Hepatocyte (in vitro differentiated cells): ENCODE measurements at regions not wholly inside any gene's neighbourhood (a gene's known extent, or its start where the extent isn't known, plus 50 kb on each side); places are given as distances from the start of the nearest gene placed in this dataset.

Experiments used
- DNase-seq: peaks from one replicate; pipeline ENCODE4 v3.0.0-alpha.2; 2016; ENCODE audit warnings: low spot score
- H2AFZ ChIP-seq: fragments of 200-600 bp; sonication (generic); 2 replicates; pipeline ENCODE4 v1.6.0; 2016; ENCODE audit warnings: antibody characterized with exemption, mild to moderate bottlenecking
- H3K27ac ChIP-seq: fragments of 200-600 bp; sonication (generic); 2 replicates; pipeline ENCODE4 v1.5.1; 2016; ENCODE audit warnings: mild to moderate bottlenecking
- H3K27me3 ChIP-seq: fragments of 200-600 bp; sonication (generic); 2 replicates; pipeline ENCODE4 v1.6.1; 2016
- H3K36me3 ChIP-seq: fragments of 200-600 bp; sonication (generic); replicated peaks from 2 replicates; pipeline ENCODE4 v1.5.1; 2016; ENCODE audit warnings: low read depth; ENCODE audit not compliant: insufficient read depth
- H3K4me1 ChIP-seq: fragments of 200-600 bp; sonication (generic); 2 replicates; pipeline ENCODE4 v1.5.1; 2016; ENCODE audit warnings: mild to moderate bottlenecking, moderate library complexity; ENCODE audit not compliant: insufficient read depth
- H3K4me2 ChIP-seq: fragments of 200-600 bp; sonication (generic); 2 replicates; pipeline ENCODE4 v1.6.0; 2016
- H3K4me3 ChIP-seq: fragments of 200-600 bp; sonication (generic); 2 replicates; pipeline ENCODE4 v1.5.1; 2016; ENCODE audit warnings: mild to moderate bottlenecking
- H3K79me2 ChIP-seq: fragments of 200-600 bp; sonication (generic); 2 replicates; pipeline ENCODE4 v1.6.0; 2017; ENCODE audit warnings: mild to moderate bottlenecking
- H3K9me2 ChIP-seq: fragments of 200-600 bp; sonication (generic); replicated peaks from 2 replicates; pipeline ENCODE4 v1.6.0; 2017; ENCODE audit warnings: mild to moderate bottlenecking; ENCODE audit not compliant: insufficient read depth
- H3K9me3 ChIP-seq: fragments of 200-600 bp; sonication (generic); 2 replicates; pipeline ENCODE4 v1.5.1; 2016; ENCODE audit warnings: low read depth, mild to moderate bottlenecking
- H4K20me1 ChIP-seq: fragments of 200-600 bp; sonication (generic); 2 replicates; pipeline ENCODE4 v1.6.0; 2016; ENCODE audit warnings: mild to moderate bottlenecking; ENCODE audit not compliant: insufficient read depth, poor library complexity, severe bottlenecking
- EZH2 ChIP-seq: fragments of 200-600 bp; sonication (generic); IDR thresholded peaks from 2 replicates; pipeline ENCODE4 v1.6.1; 2016; ENCODE audit warnings: antibody characterized with exemption, mild to moderate bottlenecking, borderline replicate concordance
- EZH2phosphoT487 ChIP-seq: fragments of 200-600 bp; sonication (generic); IDR thresholded peaks from one replicate; pipeline ENCODE4 v1.6.1; 2018; ENCODE audit warnings: antibody characterized with exemption, mild to moderate bottlenecking, low read depth, moderate library complexity; ENCODE audit not compliant: unreplicated experiment, severe bottlenecking
- WGBS: methylation state at CpG from one replicate; pipeline ENCODE4 v1.1.6; 2016; ENCODE audit warnings: low lambda C conversion rate; ENCODE audit errors: missing lambda C conversion rate; 5-methylcytosine and 5-hydroxymethylcytosine counted together
- TF ChIP-seq, protein P1 (sequence below): fragments of 200-600 bp; sonication (generic); IDR thresholded peaks from 2 replicates; pipeline ENCODE4 v1.5.1; 2016; ENCODE audit warnings: antibody characterized with exemption, mild to moderate bottlenecking; ENCODE audit not compliant: poor library complexity

GRCh38 chr18:78776706-78777285 is 202.8 kb upstream of the SALL3 start:
- Histone ChIP-seq H3K4me2 (no peak overlapping the region), H3K36me3 (no peaks in the 10 kb centered on the region), H2AFZ (no peak overlapping the region), H3K9me2 (no peaks in the 10 kb centered on the region), H3K79me2 (no peaks in the 10 kb centered on the region), H3K4me1 (no peaks in the 10 kb centered on the region), H3K27ac (no peak overlapping the region), H3K9me3 (no peaks in the 10 kb centered on the region), H3K4me3 (no peak overlapping the region), H3K27me3 (no peaks in the 10 kb centered on the region), H4K20me1 (no peaks in the 10 kb centered on the region)
- DNase-seq = no peak
- TF ChIP-seq EZH2phosphoT487 (no peak), EZH2 (no peak)
- TF ChIP-seq, protein P1, sequence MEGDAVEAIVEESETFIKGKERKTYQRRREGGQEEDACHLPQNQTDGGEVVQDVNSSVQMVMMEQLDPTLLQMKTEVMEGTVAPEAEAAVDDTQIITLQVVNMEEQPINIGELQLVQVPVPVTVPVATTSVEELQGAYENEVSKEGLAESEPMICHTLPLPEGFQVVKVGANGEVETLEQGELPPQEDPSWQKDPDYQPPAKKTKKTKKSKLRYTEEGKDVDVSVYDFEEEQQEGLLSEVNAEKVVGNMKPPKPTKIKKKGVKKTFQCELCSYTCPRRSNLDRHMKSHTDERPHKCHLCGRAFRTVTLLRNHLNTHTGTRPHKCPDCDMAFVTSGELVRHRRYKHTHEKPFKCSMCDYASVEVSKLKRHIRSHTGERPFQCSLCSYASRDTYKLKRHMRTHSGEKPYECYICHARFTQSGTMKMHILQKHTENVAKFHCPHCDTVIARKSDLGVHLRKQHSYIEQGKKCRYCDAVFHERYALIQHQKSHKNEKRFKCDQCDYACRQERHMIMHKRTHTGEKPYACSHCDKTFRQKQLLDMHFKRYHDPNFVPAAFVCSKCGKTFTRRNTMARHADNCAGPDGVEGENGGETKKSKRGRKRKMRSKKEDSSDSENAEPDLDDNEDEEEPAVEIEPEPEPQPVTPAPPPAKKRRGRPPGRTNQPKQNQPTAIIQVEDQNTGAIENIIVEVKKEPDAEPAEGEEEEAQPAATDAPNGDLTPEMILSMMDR = no peak
- WGBS = 87% methylated on average over 17 of the region's 17 CpGs

DNA sequence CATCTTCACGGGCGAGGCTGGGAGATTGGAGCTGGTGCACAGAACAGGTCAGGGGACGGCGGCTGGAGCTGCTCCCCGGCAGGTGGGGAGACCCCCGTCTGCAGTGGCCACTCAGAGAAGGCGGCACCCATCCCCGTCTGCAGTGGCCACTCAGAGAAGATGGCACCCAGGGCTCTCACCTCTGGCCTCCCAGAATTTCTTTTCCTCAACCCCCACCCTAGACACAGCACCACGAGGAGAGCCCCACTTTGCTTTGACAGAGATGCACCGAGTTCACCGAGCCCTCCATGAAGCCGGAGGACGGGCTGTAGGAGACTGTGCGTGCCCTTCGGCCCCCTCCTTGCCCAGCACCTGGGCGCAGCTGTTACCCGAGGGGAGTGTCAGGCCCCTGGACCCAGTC is 201.6 kb upstream of the SALL3 start:
- Histone ChIP-seq H3K36me3 (no peaks in the 10 kb centered on the region), H3K27me3 (no peaks in the 10 kb centered on the region), H3K4me3 (no peak overlapping the region), H3K4me2 (no peak overlapping the region), H3K79me2 (no peaks in the 10 kb centered on the region), H3K9me3 (no peaks in the 10 kb centered on the region), H3K4me1 (no peaks in the 10 kb centered on the region), H3K9me2 (no peaks in the 10 kb centered on the region), H2AFZ (no peak overlapping the region), H4K20me1 (no peaks in the 10 kb centered on the region), H3K27ac (no peak overlapping the region)
- WGBS = 94% methylated on average over 17 of the region's 17 CpGs
- TF ChIP-seq, protein P1 = no peak
- TF ChIP-seq EZH2 = no peak
- TF ChIP-seq EZH2phosphoT487 = no peak
- DNase-seq = no peak

DNA sequence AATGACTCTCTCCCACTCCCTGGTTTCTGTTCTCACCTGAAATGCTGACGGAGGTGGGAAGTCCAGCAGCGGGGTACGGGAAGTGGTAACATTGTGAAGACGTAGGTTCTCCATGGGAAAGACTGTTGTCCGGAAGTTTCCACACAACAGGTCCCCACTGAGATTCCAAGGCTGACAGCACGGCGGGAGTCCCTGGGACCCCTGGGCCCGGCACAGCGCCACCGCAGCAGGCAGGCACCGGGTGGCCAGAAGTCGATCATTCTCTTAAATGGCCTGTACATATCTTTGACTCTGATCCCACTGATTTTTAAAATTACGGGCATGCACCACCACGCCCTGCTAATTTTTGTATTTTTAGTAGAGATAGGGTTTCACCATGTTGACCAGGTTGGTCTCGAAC is 201.0 kb upstream of the SALL3 start:
- no peak overlapping the region for H3K4me2 ChIP-seq
- no peaks in the 10 kb centered on the region for H3K9me2 ChIP-seq
- no peak for DNase-seq
- no peak overlapping the region for H3K27ac ChIP-seq
- TF ChIP-seq EZH2 = no peak
- TF ChIP-seq EZH2phosphoT487 = no peak
- TF ChIP-seq, protein P1 = no peak
- no peaks in the 10 kb centered on the region for H3K27me3 ChIP-seq
- no peaks in the 10 kb centered on the region for H3K79me2 ChIP-seq
- H3K4me3 ChIP-seq = no peak overlapping the region
- no peak overlapping the region for H2AFZ ChIP-seq
- no peaks in the 10 kb centered on the region for H3K4me1 ChIP-seq
- no peaks in the 10 kb centered on the region for H3K9me3 ChIP-seq
- H3K36me3 ChIP-seq = no peaks in the 10 kb centered on the region
- no peaks in the 10 kb centered on the region for H4K20me1 ChIP-seq
- WGBS = 95% methylated on average over 15 of the region's 15 CpGs
